ENCODE measurements at regions not wholly inside any gene's neighbourhood (a gene's known extent, or its start where the extent isn't known, plus 50 kb on each side); places are given as distances from the start of the nearest gene placed in this dataset.

GRCh38 chr3:178949896-178950295, 121.7 kb downstream of the ZMAT3 start:
- no peak for TF ChIP-seq CTCF (IDR thresholded peaks at IDR 0.05)
- no peak for TF ChIP-seq POLR2A (IDR thresholded peaks at IDR 0.05)
